BLaER1 (cell line): ENCODE measurements at regions not wholly inside any gene's neighbourhood (a gene's known extent, or its start where the extent isn't known, plus 50 kb on each side); places are given as distances from the start of the nearest gene placed in this dataset.

Experiments used
- H3K27ac ChIP-seq: shearing (Covaris generic); formaldehyde crosslinking; 2 replicates; pipeline ENCODE4 v1.8.1; 2022
- H3K27me3 ChIP-seq: shearing (Covaris generic); formaldehyde crosslinking; 2 replicates; pipeline ENCODE4 v1.8.1; 2022
- H3K36me3 ChIP-seq: shearing (Covaris generic); formaldehyde crosslinking; 2 replicates; pipeline ENCODE4 v1.8.1; 2022
- H3K4me1 ChIP-seq: shearing (Covaris generic); formaldehyde crosslinking; 2 replicates; pipeline ENCODE4 v1.8.1; 2022
- H3K4me2 ChIP-seq: shearing (Covaris generic); formaldehyde crosslinking; 2 replicates; pipeline ENCODE4 v1.8.1; 2022
- H3K4me3 ChIP-seq: shearing (Covaris generic); formaldehyde crosslinking; 2 replicates; pipeline ENCODE4 v1.8.1; 2022
- H3K9ac ChIP-seq: shearing (Covaris generic); formaldehyde crosslinking; 2 replicates; pipeline ENCODE4 v1.8.1; 2022
- H3K9me3 ChIP-seq: shearing (Covaris generic); formaldehyde crosslinking; 2 replicates; pipeline ENCODE4 v1.8.1; 2022
- H4K20me1 ChIP-seq: shearing (Covaris generic); formaldehyde crosslinking; 2 replicates; pipeline ENCODE4 v1.8.1; 2022
- Cebpa-rat ChIP-seq: shearing (Covaris generic); IDR thresholded peaks from 2 replicates; pipeline ENCODE4 v1.8.1; 2022

DNA sequence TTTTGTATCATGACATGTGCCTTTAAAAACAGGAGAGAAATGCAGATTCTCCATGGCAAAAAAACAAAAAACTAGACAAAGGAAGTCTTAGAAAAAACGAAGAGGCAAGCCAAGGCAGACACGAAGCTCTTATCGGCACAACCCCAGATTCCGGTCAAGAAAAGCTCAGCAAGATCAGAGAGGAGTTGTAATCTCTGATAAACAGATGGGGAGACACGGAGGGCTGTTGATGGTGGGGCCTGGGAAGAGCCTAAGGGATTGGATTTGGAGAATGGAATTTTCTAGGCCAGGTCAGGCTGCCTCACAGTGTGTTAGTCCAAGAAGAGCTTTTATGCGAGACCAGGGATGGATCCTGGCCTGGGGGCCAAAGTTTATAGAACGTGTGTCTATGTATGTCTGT, 96.2 kb upstream of the AKT3 start:
- Histone ChIP-seq H3K4me2 (no peak overlapping the region), H3K27ac (no peak overlapping the region), H3K4me1 (no peaks in the 10 kb centered on the region), H4K20me1 (no peaks in the 10 kb centered on the region), H3K4me3 (no peak overlapping the region), H3K9ac (no peak overlapping the region), H3K27me3 (no peaks in the 10 kb centered on the region), H3K36me3 (no peaks in the 10 kb centered on the region), H3K9me3 (no peaks in the 10 kb centered on the region)
- TF ChIP-seq Cebpa-rat, result no peak

DNA sequence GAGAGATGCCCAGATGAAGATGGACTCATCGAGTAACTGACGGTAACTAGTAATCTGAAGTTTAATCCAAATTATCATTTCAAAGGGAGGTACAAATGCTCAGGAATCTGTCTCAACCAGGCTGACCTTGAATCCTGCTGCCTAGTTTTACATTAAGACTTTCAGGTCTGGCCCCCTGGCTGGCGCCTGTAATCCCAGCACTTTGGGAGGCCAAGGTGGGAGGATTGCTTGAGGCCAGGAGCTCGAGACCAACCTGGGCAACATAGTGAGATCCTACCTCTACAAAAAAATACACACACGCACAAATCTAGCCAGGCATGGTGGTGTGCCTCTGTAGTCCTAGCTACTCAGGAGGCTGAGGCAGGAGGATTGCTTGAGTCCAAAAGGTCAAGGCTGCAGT, 95.7 kb upstream of the AKT3 start:
- H3K4me2 ChIP-seq, result no peak overlapping the region
- no peak for TF ChIP-seq Cebpa-rat
- no peaks in the 10 kb centered on the region for H4K20me1 ChIP-seq
- H3K9me3 ChIP-seq, result no peaks in the 10 kb centered on the region
- no peaks in the 10 kb centered on the region for H3K4me1 ChIP-seq
- no peak overlapping the region for H3K27ac ChIP-seq
- H3K36me3 ChIP-seq, result no peaks in the 10 kb centered on the region
- no peak overlapping the region for H3K4me3 ChIP-seq
- no peaks in the 10 kb centered on the region for H3K27me3 ChIP-seq
- no peak overlapping the region for H3K9ac ChIP-seq

DNA sequence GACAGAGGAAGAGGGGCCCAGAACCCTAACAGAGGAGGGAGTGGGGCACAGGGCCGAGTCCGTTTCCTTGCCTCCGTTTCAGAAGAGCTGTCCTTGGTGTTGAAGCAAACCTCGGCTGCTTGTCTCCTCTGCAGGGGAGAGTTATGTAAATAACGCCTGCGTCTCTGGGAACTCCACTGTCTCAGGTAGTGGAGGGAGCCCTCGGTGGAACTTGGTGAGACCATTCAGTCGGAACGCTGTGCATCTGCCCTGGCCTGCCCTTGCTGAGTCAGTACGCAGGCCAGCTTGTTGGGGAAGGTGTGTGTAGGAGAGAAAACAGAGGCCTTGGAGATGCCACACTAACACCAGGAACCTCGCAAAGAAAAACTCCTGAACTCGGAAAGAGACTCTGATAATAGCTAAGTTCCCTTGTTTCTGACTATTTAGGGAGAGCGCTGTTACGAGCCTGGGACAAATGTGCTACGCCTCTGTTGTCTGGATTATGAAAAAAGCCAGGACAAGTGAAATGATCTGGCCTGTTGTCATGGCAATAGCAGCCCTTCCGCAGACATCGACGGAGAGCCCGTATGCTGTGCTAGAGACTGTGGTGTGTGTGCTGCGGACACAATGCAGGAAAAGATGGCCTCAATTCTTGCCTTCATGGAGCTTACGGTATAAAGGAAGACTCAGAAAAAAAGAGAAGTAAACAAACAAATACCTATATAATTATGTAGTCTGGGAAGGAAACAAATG, 94.6 kb upstream of the AKT3 start:
- Histone ChIP-seq H3K9ac (no peak overlapping the region), H3K4me1 (no peaks in the 10 kb centered on the region), H3K9me3 (no peaks in the 10 kb centered on the region), H3K36me3 (no peaks in the 10 kb centered on the region), H3K27ac (no peak overlapping the region), H3K27me3 (no peaks in the 10 kb centered on the region), H4K20me1 (no peaks in the 10 kb centered on the region), H3K4me2 (no peak overlapping the region), H3K4me3 (no peak overlapping the region)
- no peak for TF ChIP-seq Cebpa-rat

DNA sequence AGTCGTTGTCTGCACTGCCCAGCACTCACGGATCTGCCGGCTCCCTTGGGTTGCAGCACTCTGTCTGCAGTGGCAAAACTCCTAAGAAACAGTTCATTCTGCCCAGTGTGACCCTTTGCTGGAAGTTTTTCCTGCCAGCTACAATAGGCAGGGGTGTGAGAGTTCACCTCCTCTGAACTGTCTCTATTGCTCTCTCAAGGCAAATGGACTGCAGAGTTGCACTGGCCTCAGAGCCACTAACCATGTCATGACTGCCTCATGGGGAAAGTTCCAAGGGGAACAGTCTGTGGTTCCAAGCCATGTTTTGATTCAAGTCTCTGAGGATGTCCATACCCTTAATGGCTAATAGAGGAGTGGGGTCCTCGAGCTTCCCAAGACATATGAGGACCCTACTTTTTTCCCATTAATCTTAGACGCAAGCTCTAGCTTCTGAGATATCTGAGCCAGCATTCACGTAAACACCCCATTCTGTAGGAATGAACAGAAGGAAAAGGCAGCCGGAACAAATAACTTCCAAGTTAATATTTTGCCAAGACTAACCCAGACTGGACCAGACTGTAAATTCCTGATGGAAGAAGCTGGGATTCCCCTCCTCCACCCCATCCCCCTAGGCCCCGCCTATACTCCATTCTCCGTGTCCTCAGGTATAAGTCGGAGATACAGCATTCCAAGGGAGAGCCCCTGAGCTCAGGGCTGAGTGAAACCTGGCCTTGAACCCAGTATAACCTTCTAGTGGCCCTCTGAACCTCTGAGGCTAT, 93.8 kb upstream of the AKT3 start:
- Histone ChIP-seq H3K4me3 (no peak overlapping the region), H3K9ac (no peak overlapping the region), H3K36me3 (no peaks in the 10 kb centered on the region), H3K4me2 (no peak overlapping the region), H3K27ac (no peak overlapping the region), H3K9me3 (no peaks in the 10 kb centered on the region), H4K20me1 (no peaks in the 10 kb centered on the region), H3K27me3 (no peaks in the 10 kb centered on the region), H3K4me1 (no peaks in the 10 kb centered on the region)
- no peak for TF ChIP-seq Cebpa-rat

DNA sequence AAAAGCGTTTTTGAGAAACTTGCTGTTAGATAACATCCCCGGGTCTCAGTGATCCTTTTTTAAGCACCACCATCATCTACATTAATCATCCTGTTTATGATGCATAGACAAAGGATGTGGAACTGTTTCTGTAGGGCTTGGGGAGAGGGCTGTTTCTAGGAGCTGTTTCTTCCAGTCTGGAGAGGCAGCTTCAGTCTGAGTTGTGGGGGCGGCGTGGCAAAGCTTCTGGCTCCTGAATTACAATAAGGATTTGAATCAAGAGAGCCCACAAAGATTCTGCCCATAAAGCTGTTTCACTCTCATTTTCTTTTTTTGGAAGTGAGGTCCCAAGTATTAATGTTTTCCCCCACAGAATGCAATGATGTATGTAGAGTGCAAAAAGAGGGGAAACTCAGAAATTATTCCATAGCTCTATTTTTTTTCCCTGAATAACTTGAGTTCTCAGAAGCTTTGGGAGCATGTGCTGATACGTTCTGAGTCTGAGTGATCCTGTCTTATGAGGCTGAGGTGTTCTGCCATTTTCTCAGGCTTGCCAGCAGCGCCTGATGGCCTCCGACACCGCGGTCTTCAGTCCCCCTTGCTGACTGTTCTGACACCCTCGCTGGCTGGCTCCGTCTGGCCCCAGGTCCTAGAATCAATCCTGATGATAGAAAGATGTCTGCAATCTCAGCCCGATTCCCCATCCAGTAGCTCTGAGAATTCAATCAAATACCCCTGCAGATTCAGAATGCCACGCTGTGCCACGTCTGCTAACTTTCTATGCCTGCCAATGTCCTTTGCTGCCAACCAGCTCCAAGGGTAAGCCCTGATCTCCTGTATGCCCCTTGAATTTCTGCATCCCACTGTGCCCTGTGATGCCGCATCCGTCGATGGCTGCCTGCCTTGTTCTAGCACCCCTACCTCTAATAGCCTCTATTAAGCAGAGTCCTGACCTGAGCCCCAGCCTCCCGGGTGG, 92.4 kb upstream of the AKT3 start:
- TF ChIP-seq Cebpa-rat, result no peak
- H3K27me3 ChIP-seq, result no peaks in the 10 kb centered on the region
- no peaks in the 10 kb centered on the region for H3K9me3 ChIP-seq
- H3K9ac ChIP-seq, result no peak overlapping the region
- no peaks in the 10 kb centered on the region for H3K4me1 ChIP-seq
- H3K4me2 ChIP-seq, result no peak overlapping the region
- no peaks in the 10 kb centered on the region for H4K20me1 ChIP-seq
- no peak overlapping the region for H3K4me3 ChIP-seq
- H3K36me3 ChIP-seq, result no peaks in the 10 kb centered on the region
- H3K27ac ChIP-seq, result no peak overlapping the region

DNA sequence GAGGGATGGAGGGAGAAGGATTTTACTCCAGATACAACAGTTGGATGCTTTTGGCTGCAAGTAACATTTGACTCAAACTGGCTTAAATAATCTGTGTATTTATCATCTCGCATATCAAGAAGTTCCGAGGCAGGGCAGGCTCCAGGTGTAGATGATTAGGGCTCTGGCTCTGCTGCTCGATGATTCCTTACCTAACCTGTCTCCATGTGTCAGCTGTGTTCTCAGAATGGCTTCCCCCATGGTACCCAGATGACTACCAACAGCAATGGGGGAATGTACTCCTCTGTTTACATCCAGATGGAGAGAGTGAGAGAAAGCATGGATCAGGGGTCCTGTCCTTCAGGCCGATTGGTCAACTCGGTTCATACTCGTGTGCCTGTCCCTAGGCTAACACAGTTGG, 90.4 kb upstream of the AKT3 start:
- Histone ChIP-seq H3K36me3 (no peaks in the 10 kb centered on the region), H3K27ac (no peak overlapping the region), H3K9ac (no peak overlapping the region), H3K4me3 (no peak overlapping the region), H3K27me3 (no peaks in the 10 kb centered on the region), H4K20me1 (no peaks in the 10 kb centered on the region), H3K4me2 (no peak overlapping the region), H3K9me3 (no peaks in the 10 kb centered on the region), H3K4me1 (no peaks in the 10 kb centered on the region)
- no peak for TF ChIP-seq Cebpa-rat

DNA sequence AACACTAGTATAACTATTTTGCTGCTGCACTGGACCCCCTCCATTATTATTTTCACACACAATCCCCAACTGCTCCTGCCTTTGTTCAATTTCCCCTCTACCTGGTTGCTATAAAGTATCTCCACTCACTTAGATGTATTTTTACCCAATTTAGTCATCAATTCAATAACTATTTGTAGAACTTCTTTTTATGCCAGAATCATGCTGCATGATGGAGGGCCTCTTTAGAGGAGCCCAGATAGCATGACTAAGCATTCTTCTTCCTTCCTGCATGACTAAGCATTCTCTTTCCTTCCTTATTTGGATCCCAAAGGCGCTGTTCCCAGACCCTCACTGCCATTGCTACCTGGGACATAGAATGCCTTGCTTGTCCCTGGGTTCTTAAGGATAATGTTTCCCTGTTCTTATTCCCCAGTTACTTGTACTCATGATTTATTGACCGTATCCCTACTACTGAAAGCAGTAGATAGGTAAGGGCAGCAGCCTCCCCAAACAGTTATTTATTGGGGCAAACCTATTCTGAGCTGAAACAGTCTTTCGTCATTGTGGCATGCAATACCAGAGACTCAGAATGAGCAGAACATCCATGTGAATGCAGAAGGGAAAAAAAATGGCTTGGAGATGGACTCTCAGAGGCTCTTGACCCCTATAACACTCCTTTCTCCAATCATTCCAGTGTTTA, 89.3 kb upstream of the AKT3 start:
- Histone ChIP-seq H3K4me2 (no peak overlapping the region), H3K27me3 (no peaks in the 10 kb centered on the region), H3K36me3 (no peaks in the 10 kb centered on the region), H4K20me1 (no peaks in the 10 kb centered on the region), H3K27ac (no peak overlapping the region), H3K9me3 (peaks cover 5% of the 10 kb centered on the region), H3K4me3 (no peak overlapping the region), H3K9ac (no peak overlapping the region), H3K4me1 (no peaks in the 10 kb centered on the region)
- TF ChIP-seq Cebpa-rat, result no peak

DNA sequence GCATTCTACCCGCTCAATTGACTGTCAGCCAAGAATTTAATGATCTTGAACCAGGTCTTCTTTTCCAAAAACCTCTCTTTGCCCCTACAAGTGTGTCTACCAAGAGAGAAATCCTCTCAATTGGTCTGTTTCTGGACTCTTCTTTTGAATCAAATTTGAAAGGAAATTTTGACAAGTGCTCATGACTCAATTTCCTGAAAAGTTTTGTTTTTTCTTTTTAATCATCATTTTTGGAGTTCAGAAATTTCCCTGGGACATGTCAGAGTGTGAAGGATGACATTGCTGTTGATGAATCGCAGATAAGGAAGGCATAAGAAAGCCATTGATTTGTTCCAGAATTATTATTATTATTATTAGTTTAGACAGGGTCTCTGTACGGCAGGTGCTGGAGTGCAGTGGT, 88.2 kb upstream of the AKT3 start:
- TF ChIP-seq Cebpa-rat, result no peak
- Histone ChIP-seq H3K36me3 (no peaks in the 10 kb centered on the region), H3K4me1 (no peaks in the 10 kb centered on the region), H3K9ac (no peak overlapping the region), H3K27ac (no peak overlapping the region), H4K20me1 (no peaks in the 10 kb centered on the region), H3K27me3 (no peaks in the 10 kb centered on the region), H3K4me3 (no peak overlapping the region), H3K4me2 (no peak overlapping the region), H3K9me3 (peaks cover 7% of the 10 kb centered on the region)

DNA sequence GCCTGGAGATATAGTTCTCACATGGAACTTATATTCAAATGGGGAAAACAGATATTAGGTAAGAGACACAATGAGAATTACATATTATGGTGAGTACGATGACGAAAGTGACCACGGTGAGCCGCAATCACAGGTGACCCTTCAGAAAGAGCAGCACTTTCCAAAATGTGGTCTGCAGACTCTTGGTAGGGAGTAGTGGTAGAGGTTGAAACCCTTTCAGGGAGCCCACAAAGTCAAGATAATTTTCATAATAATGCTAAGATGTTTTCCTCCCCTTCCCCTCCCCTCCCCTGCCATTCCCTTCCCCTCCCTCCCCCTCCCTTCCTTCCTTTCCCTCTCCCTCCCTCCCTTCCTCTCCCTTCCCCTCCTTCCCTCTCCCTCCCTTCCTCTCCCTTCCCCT, 83.5 kb upstream of the AKT3 start:
- no peak overlapping the region for H3K27ac ChIP-seq
- no peaks in the 10 kb centered on the region for H4K20me1 ChIP-seq
- no peaks in the 10 kb centered on the region for H3K36me3 ChIP-seq
- H3K4me1 ChIP-seq, result no peaks in the 10 kb centered on the region
- TF ChIP-seq Cebpa-rat, result no peak
- H3K4me3 ChIP-seq, result no peak overlapping the region
- H3K27me3 ChIP-seq, result no peaks in the 10 kb centered on the region
- H3K4me2 ChIP-seq, result no peak overlapping the region
- H3K9me3 ChIP-seq, result peaks cover 7% of the 10 kb centered on the region
- H3K9ac ChIP-seq, result no peak overlapping the region
